ENCODE measurements at regions not wholly inside any gene's neighbourhood (a gene's known extent, or its start where the extent isn't known, plus 50 kb on each side); places are given as distances from the start of the nearest gene placed in this dataset.

DNA sequence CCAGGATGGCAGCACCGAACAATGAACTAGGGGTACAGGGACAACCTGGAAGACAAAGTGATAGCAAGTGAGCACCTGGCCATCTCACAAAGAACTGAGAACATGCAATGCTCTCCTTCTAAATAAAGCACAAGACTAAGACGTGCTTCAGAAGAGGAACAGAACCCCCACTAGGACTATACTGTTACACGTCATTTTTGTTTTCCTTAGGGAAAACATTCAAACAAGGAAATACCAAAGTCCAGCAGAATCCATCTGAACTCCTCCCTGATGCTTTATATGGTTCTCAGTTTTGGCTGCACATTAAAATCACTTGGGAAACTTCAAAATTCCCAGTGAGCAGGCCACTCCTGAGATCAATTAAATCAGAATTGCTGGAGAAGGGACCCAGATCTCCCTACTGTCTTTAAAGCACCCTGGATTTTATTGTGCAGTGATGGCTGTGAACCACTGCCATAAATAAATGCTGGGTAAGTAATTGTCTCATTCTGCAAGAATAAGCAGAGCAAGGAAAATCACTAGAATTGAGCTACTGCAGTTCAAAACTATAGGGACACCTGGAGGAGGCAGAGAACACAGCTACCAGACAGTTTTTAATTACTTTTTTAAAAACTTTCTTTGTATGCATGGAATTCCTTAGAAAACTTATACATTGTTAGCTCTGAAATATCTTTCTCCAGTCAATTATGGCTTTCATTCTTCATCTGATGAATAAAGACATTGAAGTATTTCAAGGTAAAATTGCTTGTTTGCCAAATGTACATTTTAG, 866.5 kb upstream of the GHITM start:
- TF ChIP-seq, protein P1, sequence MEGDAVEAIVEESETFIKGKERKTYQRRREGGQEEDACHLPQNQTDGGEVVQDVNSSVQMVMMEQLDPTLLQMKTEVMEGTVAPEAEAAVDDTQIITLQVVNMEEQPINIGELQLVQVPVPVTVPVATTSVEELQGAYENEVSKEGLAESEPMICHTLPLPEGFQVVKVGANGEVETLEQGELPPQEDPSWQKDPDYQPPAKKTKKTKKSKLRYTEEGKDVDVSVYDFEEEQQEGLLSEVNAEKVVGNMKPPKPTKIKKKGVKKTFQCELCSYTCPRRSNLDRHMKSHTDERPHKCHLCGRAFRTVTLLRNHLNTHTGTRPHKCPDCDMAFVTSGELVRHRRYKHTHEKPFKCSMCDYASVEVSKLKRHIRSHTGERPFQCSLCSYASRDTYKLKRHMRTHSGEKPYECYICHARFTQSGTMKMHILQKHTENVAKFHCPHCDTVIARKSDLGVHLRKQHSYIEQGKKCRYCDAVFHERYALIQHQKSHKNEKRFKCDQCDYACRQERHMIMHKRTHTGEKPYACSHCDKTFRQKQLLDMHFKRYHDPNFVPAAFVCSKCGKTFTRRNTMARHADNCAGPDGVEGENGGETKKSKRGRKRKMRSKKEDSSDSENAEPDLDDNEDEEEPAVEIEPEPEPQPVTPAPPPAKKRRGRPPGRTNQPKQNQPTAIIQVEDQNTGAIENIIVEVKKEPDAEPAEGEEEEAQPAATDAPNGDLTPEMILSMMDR (IDR thresholded peaks at IDR 0.05; ENCODE audit: insufficient read depth, low read length, poor library complexity, severe bottlenecking) = no peak
- no peak for TF ChIP-seq EZH2phosphoT487 (conservative IDR thresholded peaks at IDR 0.05; ENCODE audit: low read length)

Data from SU-DHL-6 (cell line).